GM10266 (cell line): ENCODE measurements at regions not wholly inside any gene's neighbourhood (a gene's known extent, or its start where the extent isn't known, plus 50 kb on each side); places are given as distances from the start of the nearest gene placed in this dataset.
"Not testable (repeated sequence)": the region's sequence is repeated elsewhere in the genome, so short reads cannot be mapped to it uniquely, and the experiment has no call there.

ENCODE experiments used
- DNase-seq: peaks from one replicate; pipeline ENCODE4 v3.0.0; 2012; ENCODE audit errors: extremely low spot score
- CTCF ChIP-seq: IDR thresholded peaks from 2 replicates; pipeline ENCODE4 v1.5.1; 2012; ENCODE audit warnings: mild to moderate bottlenecking, low read depth; ENCODE audit not compliant: control insufficient read depth, insufficient read depth; ENCODE audit errors: missing control alignments

- no peak for TF ChIP-seq CTCF
- no peak for DNase-seq
Measured at GRCh38 chr15:79606831-79607355, 174.8 kb downstream of the MINAR1 start.

GRCh38 chr15:79608066-79608864 lies 176.1 kb downstream of the MINAR1 start:
- TF ChIP-seq CTCF, result no peak
- no peak for DNase-seq

GRCh38 chr15:79609506-79609905 lies 177.4 kb downstream of the MINAR1 start:
- TF ChIP-seq CTCF, result no peak
- no peak for DNase-seq

GRCh38 chr15:79610021-79610420 lies 177.9 kb downstream of the MINAR1 start:
- no peak for TF ChIP-seq CTCF
- no peak for DNase-seq

- no peak for DNase-seq
- no peak for TF ChIP-seq CTCF
Measured at GRCh38 chr15:79615754-79616153, 183.6 kb downstream of the MINAR1 start.

- DNase-seq, result no peak
- no peak for TF ChIP-seq CTCF
Measured at GRCh38 chr15:79617071-79617470, 184.9 kb downstream of the MINAR1 start.

- DNase-seq, result no peak
Measured at GRCh38 chr15:79620112-79620857, 188.1 kb downstream of the MINAR1 start.

GRCh38 chr15:79621805-79622204 lies 189.7 kb downstream of the MINAR1 start:
- not testable (repeated sequence) for DNase-seq

More at GRCh38 chr15:79620112-79620857, 188.1 kb downstream of the MINAR1 start:
- no peak for TF ChIP-seq CTCF
